HS-27A (cell line): ENCODE measurements at regions not wholly inside any gene's neighbourhood (a gene's known extent, or its start where the extent isn't known, plus 50 kb on each side); places are given as distances from the start of the nearest gene placed in this dataset.

Source experiments
- DNase-seq: peaks from one replicate; pipeline ENCODE4 v3.0.0-alpha.2; 2012; ENCODE audit warnings: low read depth, missing footprints

DNA sequence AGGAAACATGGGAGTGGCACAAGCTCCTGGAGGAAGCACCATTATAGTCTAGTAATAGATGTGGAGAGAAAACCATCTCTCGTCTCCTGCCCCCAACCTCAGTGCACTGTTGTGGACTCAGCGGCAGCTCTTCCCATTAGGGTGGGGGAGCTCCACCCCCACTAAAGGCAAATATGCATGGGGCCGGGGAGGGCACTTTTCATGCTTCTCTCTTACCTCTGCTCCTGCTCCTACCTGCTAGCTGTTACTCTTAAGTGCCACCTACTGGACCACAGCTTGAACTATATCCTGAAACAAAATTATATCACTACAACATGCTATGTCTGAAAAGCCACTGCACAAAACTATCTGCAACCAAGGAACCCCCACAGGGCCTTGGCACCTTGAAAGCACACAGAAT, 112.6 kb upstream of the DACH1 start:
- DNase-seq = no peak

DNA sequence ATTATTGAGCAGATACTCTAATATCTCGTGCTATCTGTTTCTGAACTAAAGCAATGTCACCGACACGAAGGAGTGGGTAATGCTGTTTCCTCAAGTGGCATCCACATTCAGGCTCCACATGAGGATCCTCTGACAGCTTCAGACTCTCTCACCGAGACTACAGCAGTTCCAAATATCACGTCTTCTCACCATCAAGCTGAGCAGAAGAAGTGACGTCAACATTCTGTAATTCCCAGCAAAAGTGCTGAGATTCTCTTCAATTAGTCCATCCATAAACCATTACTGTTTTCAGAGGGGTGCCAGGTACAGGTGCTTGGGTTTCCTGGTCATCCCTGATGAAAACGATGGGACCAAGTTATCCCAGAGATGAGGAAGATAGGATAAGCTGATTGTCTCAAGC, 110.0 kb upstream of the DACH1 start:
- DNase-seq = no peak

DNA sequence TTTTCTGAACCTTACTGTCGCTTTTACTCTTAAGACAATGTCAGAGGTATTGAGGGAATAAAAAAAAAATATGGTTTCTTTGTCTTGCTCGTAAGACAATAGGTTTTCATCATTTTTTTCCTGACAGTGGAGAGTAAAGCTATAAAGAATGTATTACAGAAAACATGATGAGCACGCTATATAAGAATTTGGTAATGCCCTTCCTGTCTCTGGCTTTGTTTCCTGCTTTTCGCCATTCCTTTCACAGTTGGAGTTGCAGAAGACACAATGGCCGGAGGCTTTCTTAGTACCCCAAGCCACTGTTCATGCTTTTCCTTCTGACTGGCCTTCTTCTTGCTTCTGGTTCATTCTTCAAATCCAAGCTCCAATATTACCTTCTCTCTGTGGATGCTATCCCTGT, 101.0 kb upstream of the DACH1 start:
- no peak for DNase-seq

DNA sequence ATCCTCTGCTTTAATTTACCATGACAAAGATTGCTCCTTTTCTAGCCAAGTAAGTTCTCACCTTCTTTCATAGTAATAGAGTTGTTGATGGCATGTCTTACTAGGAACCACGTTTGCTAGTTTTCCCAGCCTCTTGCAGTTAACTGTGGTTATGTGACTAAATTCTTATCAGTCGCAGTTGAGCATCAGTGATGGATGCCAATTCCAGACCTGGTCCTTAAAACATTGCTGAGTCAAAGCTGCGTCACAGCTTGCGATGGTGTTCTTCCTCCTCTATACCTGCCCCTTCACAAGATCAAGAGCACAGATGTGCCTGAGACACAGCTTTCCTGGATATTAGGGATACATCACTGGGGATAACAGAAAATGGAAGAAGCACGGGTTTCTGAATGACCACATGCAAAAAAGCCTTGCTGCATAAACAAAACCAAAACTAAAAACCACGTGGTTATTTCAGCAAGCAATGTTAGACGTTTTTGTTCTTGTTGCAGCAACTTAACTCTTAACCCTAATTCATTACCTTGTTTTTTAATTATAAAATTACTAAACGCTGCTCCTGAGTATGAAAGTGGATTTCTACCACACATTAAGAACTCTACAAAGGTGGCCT, 97.6 kb upstream of the DACH1 start:
- no peak for DNase-seq

DNA sequence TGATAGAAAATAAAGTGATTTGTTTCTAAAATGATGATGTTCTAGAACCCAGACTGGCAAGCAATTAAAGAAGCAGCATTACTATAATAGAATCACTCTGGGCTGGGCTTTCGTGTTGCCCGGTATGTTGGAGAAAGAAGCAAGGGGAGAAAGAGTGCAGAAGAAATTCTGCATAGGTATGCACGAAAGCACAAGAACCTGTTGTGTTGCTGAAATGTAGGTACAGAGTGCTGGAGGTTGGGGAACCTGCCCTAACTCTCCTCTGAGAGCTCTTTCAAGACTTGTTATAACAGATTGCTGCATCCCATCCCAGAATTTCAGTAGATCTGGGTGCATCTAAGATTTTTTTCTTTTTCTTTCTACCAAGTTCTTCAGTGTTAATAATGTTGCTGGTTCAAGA, 95.7 kb upstream of the DACH1 start:
- DNase-seq = no peak

DNA sequence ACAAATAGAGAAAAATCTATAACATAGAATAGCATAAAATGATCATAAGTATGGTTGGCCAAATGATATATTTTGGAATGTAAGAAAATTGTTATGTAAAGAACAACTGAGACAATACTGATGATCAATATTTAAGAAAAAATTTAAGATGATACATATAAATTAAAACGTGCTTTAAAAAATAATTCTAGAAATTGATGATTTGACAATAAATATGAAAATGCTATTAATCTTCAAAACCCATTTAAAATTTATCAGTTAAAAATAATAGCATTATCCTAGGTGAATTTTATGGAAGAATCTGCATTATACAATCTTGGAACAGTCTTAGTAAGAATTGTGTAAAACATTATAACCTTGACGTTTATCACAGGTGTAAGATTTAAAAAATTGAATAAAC, 95.1 kb upstream of the DACH1 start:
- no peak for DNase-seq

DNA sequence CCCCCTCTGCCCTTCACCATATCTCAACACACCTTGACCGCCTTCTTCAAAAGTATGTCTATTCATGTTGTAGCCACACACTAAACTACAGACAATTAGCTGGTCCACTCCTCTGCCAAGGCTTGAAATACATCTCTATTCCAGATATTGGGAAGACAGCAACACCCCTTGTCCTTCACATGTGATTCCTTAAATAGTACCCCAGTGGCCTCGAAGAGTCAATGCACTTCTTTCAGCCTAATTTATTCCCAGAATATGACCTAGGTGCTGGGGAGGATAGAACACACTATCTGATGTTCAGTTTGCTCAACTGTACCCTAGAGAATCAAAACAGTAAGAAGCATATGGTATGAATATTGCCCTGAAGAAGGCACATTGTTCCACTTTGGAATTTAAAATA, 82.4 kb upstream of the DACH1 start:
- DNase-seq = no peak

DNA sequence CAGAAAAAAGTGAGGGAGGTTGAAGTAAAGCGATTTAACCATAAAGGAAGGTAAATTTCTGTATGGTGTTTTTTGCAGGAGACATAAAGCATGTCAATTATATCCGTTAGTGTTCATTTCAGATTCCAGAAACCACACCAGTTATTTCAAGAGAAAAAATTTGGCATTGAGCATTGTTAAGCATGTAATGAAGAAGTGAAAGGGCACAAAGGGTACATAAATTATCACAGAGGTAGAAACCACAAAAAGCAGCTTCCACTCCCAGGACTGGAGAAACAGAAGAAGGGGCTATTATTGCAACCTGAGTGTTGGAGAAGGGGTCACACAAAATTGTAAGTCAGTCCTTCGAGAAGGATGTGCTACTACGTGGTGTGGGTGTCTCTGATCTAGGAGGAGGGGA, 72.2 kb upstream of the DACH1 start:
- no peak for DNase-seq

DNA sequence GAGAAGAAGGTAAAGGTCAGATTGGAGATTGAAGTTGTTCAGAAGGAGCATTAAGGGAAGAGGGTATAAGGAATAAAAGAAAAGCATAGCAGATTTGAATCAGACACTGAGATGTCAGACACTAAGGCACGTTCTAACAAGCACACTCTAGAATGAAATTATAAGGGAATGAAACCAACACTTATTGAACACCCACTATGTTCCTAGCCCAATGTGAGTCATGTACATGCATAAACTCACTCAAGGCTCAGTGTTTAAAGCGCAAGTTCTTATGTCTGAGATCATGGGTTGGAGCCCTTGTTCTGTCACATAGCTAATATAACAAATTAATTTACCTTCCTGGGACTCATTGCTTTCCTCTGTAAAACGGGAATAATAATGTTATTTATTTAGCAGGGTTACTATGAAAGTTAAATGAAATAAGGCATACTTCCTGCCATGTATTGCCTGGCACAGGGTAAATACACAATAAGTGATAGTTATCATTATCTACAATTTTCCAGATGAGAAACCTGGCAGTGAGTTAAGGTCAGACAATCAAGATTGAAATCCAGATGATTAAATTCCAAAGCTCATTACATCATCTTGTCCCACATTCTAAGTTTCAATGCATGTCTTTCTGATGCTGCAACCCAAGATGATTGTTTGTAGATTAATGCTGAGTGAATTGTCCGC, 68.3 kb upstream of the DACH1 start:
- no peak for DNase-seq

DNA sequence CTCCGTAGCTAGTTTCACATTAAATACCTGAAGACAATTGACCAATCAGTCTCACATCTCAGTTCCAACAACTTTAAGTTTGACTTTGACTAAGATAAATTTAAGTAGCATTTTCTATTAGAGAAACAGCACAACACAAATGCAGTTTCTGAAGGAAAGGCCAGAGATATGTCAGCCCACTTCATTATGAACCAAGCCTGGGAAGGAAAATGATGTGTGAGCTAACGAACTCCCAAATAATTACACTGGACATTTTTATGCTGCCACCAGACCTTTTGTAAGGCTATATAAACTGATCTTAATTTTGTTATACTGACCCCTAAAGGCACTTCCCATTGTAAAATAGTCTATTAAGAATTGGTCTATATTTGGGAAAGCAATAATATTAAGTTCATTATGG, 57.9 kb upstream of the DACH1 start:
- no peak for DNase-seq

DNA sequence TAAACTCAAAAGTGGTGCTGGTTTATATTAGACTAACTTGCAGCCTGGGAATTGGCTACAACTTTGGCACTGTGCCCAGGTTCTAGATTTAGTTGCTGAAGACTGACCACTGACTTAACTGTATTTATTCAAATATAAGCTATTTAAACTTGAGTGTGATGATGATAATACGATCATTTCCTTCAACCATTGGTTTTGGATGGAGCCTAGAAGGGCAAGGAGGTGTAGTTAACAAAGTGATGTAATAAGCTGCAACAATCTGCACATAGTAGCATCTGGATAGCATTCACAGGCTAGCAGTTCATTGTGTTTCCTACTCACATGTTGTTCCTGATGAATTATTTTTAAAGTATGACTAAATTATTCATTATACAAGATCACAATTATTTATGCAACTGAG, 55.2 kb upstream of the DACH1 start:
- no peak for DNase-seq
